Neuronal stem cell (in vitro differentiated cells): ENCODE measurements at regions not wholly inside any gene's neighbourhood (a gene's known extent, or its start where the extent isn't known, plus 50 kb on each side); places are given as distances from the start of the nearest gene placed in this dataset.

ENCODE experiments used
- DNase-seq: peaks from one replicate; pipeline ENCODE4 v3.0.0-alpha.2; 2013; ENCODE audit warnings: low spot score
- H2AFZ ChIP-seq: one replicate; pipeline ENCODE4 v1.6.1; 2013; ENCODE audit warnings: mild to moderate bottlenecking, low read length, inconsistent platforms
- H2AK5ac ChIP-seq: 2 replicates; pipeline ENCODE4 v1.6.1; 2013; ENCODE audit warnings: low read depth, mild to moderate bottlenecking, inconsistent platforms, low read length, moderate library complexity, mixed read lengths
- H2BK120ac ChIP-seq: 2 replicates; pipeline ENCODE4 v1.6.1; 2013; ENCODE audit warnings: low read depth, mild to moderate bottlenecking, inconsistent platforms, low read length, moderate library complexity, mixed read lengths
- H2BK12ac ChIP-seq: one replicate; pipeline ENCODE4 v1.6.1; 2013; ENCODE audit warnings: low read length, inconsistent platforms
- H2BK15ac ChIP-seq: 2 replicates; pipeline ENCODE4 v1.6.1; 2013; ENCODE audit warnings: mild to moderate bottlenecking, low read length, inconsistent platforms, mixed read lengths
- H2BK5ac ChIP-seq: one replicate; pipeline ENCODE4 v1.6.1; 2013; ENCODE audit warnings: inconsistent platforms, mild to moderate bottlenecking, low read length, moderate library complexity
- H3K14ac ChIP-seq: one replicate; pipeline ENCODE4 v1.6.1; 2013; ENCODE audit warnings: low read length, inconsistent platforms
- H3K18ac ChIP-seq: 2 replicates; pipeline ENCODE4 v1.6.1; 2013; ENCODE audit warnings: low read length, inconsistent platforms
- H3K23ac ChIP-seq: 2 replicates; pipeline ENCODE4 v1.6.1; 2013; ENCODE audit warnings: low read depth, mild to moderate bottlenecking, mixed read lengths, low read length, inconsistent platforms; ENCODE audit not compliant: poor library complexity
- H3K27ac ChIP-seq: replicated peaks from 3 replicates; pipeline ENCODE4 v1.5.1; 2013; ENCODE audit warnings: low read length, inconsistent platforms
- H3K27me3 ChIP-seq, 3 experiments: 2 replicates each; pipeline ENCODE4 v1.6.1; 2013; ENCODE audit warnings: low read length in 3 of 3, mild to moderate bottlenecking in 2 of 3, inconsistent platforms in 1 of 3, low read depth in 1 of 3, mixed read lengths in 1 of 3, moderate library complexity in 1 of 3; ENCODE audit not compliant: control insufficient read depth in 3 of 3, insufficient read depth in 3 of 3
- H3K36me3 ChIP-seq, 2 donors: replicated peaks in 1 of 2; 2 replicates each; pipeline ENCODE4 v1.6.1; 2013; ENCODE audit warnings: low read length in 2 of 2; ENCODE audit not compliant: control insufficient read depth in 2 of 2, insufficient read depth in 2 of 2
- H3K4ac ChIP-seq: 2 replicates; pipeline ENCODE4 v1.6.1; 2013; ENCODE audit warnings: inconsistent platforms, mild to moderate bottlenecking, low read length, moderate library complexity
- H3K4me1 ChIP-seq, 2 donors: 1 replicate in 1 of 2; 2 replicates in 1 of 2; pipeline ENCODE4 v1.6.1; 2013; ENCODE audit warnings: low read length in 2 of 2, low read depth in 1 of 2; ENCODE audit not compliant: control insufficient read depth in 2 of 2, insufficient read depth in 1 of 2
- H3K4me2 ChIP-seq: one replicate; pipeline ENCODE4 v1.6.1; 2013; ENCODE audit warnings: mild to moderate bottlenecking, low read length, inconsistent platforms; ENCODE audit not compliant: insufficient read depth, poor library complexity, severe bottlenecking
- H3K4me3 ChIP-seq, 2 donors: 2 replicates each; pipeline ENCODE4 v1.5.1; 2013; ENCODE audit warnings: low read length in 2 of 2, mild to moderate bottlenecking in 2 of 2, inconsistent platforms in 1 of 2, moderate library complexity in 1 of 2
- H3K79me1 ChIP-seq: one replicate; pipeline ENCODE4 v1.6.1; 2013; ENCODE audit warnings: low read depth, mild to moderate bottlenecking, inconsistent platforms, low read length, moderate library complexity
- H3K9ac ChIP-seq: one replicate; pipeline ENCODE4 v1.6.1; 2013; ENCODE audit warnings: mild to moderate bottlenecking, low read depth, low read length, inconsistent platforms; ENCODE audit not compliant: poor library complexity
- H3K9me3 ChIP-seq, 2 donors: replicated peaks in 1 of 2; 2 replicates each; pipeline versions ENCODE3 to v1.6.1; 2013; ENCODE audit warnings: low read length in 2 of 2, mild to moderate bottlenecking in 2 of 2, inconsistent platforms in 1 of 2, low read depth in 1 of 2, mixed read lengths in 1 of 2, moderate library complexity in 1 of 2; ENCODE audit not compliant: control insufficient read depth in 2 of 2, insufficient read depth in 1 of 2
- H4K8ac ChIP-seq: one replicate; pipeline ENCODE4 v1.6.1; 2013; ENCODE audit warnings: low read depth, mild to moderate bottlenecking, inconsistent platforms, low read length, moderate library complexity
- H4K91ac ChIP-seq: one replicate; pipeline ENCODE4 v1.6.1; 2013; ENCODE audit warnings: low read length, low read depth, mild to moderate bottlenecking, inconsistent platforms; ENCODE audit not compliant: poor library complexity
- WGBS, 2 donors: extraction: QIAGEN DNeasy Blood & Tissue Kit; methylation state at CpG; one replicate each; pipeline ENCODE4 v1.1.7; 2013; ENCODE audit warnings: missing lambda C conversion rate in 2 of 2, mixed read lengths in 1 of 2; ENCODE audit not compliant: insufficient read length in 2 of 2, insufficient replicate concordance in 1 of 2; ENCODE audit errors: extremely low coverage in 2 of 2; 5-methylcytosine and 5-hydroxymethylcytosine counted together

GRCh38 chr14:30193845-30194501, 266.3 kb upstream of the PRKD1 start:
- Histone ChIP-seq H3K79me1 (no peaks in the 10 kb centered on the region), H3K9me3 (no peaks in the 10 kb centered on the region), H2BK12ac (no peak overlapping the region), H4K8ac (no peak overlapping the region), H2BK120ac (no peak overlapping the region), H3K23ac (no peak overlapping the region), H3K4ac (no peak overlapping the region), H3K36me3 (no peaks in the 10 kb centered on the region), H3K4me2 (no peak overlapping the region), H2AK5ac (no peak overlapping the region), H4K91ac (no peak overlapping the region), H2AFZ (no peak overlapping the region), H3K27ac (no peak overlapping the region), H3K4me1 (no peaks in the 10 kb centered on the region), H3K9ac (no peak overlapping the region), H3K27me3 (no peaks in the 10 kb centered on the region), H3K14ac (no peak overlapping the region), H2BK5ac (no peak overlapping the region), H2BK15ac (no peak overlapping the region), H3K18ac (no peak overlapping the region), H3K4me3 (no peak overlapping the region)
- whole genome bisulfite sequencing, 2 donors = no CpG with 5 or more reads among the region's 4 CpGs
- no peak for DNase-seq

GRCh38 chr14:30194741-30195148, 267.1 kb upstream of the PRKD1 start:
- Histone ChIP-seq H3K14ac (no peak overlapping the region), H2BK15ac (no peak overlapping the region), H3K4me1 (no peaks in the 10 kb centered on the region), H2BK5ac (no peak overlapping the region), H3K27me3 (no peaks in the 10 kb centered on the region), H3K4me2 (no peak overlapping the region), H4K91ac (no peak overlapping the region), H3K18ac (no peak overlapping the region), H2AFZ (no peak overlapping the region), H3K36me3 (no peaks in the 10 kb centered on the region), H3K79me1 (no peaks in the 10 kb centered on the region), H3K9ac (no peak overlapping the region), H3K23ac (no peak overlapping the region), H2BK12ac (no peak overlapping the region), H2BK120ac (no peak overlapping the region), H3K9me3 (no peaks in the 10 kb centered on the region), H3K4ac (no peak overlapping the region), H4K8ac (no peak overlapping the region), H2AK5ac (no peak overlapping the region), H3K27ac (no peak overlapping the region), H3K4me3 (no peak overlapping the region)
- WGBS, 2 donors = no CpG with 5 or more reads among the region's 2 CpGs
- DNase-seq = no peak

GRCh38 chr14:30195941-30196340, 268.3 kb upstream of the PRKD1 start:
- no CpG with 5 or more reads among the region's 3 CpGs for WGBS, 2 donors
- Histone ChIP-seq H3K27me3 (no peaks in the 10 kb centered on the region), H2AK5ac (no peak overlapping the region), H3K14ac (no peak overlapping the region), H3K79me1 (no peaks in the 10 kb centered on the region), H3K23ac (no peak overlapping the region), H3K27ac (no peak overlapping the region), H3K4me1 (no peaks in the 10 kb centered on the region), H2BK15ac (no peak overlapping the region), H3K18ac (no peak overlapping the region), H2BK12ac (no peak overlapping the region), H2BK120ac (no peak overlapping the region), H4K91ac (no peak overlapping the region), H3K4me3 (no peak overlapping the region), H3K4me2 (no peak overlapping the region), H3K36me3 (no peaks in the 10 kb centered on the region), H2BK5ac (no peak overlapping the region), H4K8ac (no peak overlapping the region), H3K9me3 (no peaks in the 10 kb centered on the region), H3K9ac (no peak overlapping the region), H2AFZ (no peak overlapping the region), H3K4ac (no peak overlapping the region)
- no peak for DNase-seq

- H2BK5ac ChIP-seq = no peak overlapping the region
- no peak overlapping the region for H2AFZ ChIP-seq
- H4K91ac ChIP-seq = no peak overlapping the region
- H2BK12ac ChIP-seq = no peak overlapping the region
- no peak overlapping the region for H2BK15ac ChIP-seq
- no peaks in the 10 kb centered on the region for H3K27me3 ChIP-seq
- no peak overlapping the region for H2AK5ac ChIP-seq
- H3K4ac ChIP-seq = no peak overlapping the region
- no CpG with 5 or more reads among the region's 2 CpGs for WGBS, 2 donors
- no peaks in the 10 kb centered on the region for H3K9me3 ChIP-seq
- H3K18ac ChIP-seq = no peak overlapping the region
- H3K9ac ChIP-seq = no peak overlapping the region
- H3K4me1 ChIP-seq = no peaks in the 10 kb centered on the region
- H3K14ac ChIP-seq = no peak overlapping the region
- no peak overlapping the region for H3K23ac ChIP-seq
- H3K36me3 ChIP-seq = no peaks in the 10 kb centered on the region
- no peak overlapping the region for H4K8ac ChIP-seq
- no peak overlapping the region for H3K4me3 ChIP-seq
- no peak overlapping the region for H2BK120ac ChIP-seq
- no peak for DNase-seq
- no peak overlapping the region for H3K27ac ChIP-seq
- H3K79me1 ChIP-seq = no peaks in the 10 kb centered on the region
- H3K4me2 ChIP-seq = no peak overlapping the region
Observed at GRCh38 chr14:30196861-30197260, 269.2 kb upstream of the PRKD1 start.
